ENCODE measurements at regions not wholly inside any gene's neighbourhood (a gene's known extent, or its start where the extent isn't known, plus 50 kb on each side); places are given as distances from the start of the nearest gene placed in this dataset.

DNA sequence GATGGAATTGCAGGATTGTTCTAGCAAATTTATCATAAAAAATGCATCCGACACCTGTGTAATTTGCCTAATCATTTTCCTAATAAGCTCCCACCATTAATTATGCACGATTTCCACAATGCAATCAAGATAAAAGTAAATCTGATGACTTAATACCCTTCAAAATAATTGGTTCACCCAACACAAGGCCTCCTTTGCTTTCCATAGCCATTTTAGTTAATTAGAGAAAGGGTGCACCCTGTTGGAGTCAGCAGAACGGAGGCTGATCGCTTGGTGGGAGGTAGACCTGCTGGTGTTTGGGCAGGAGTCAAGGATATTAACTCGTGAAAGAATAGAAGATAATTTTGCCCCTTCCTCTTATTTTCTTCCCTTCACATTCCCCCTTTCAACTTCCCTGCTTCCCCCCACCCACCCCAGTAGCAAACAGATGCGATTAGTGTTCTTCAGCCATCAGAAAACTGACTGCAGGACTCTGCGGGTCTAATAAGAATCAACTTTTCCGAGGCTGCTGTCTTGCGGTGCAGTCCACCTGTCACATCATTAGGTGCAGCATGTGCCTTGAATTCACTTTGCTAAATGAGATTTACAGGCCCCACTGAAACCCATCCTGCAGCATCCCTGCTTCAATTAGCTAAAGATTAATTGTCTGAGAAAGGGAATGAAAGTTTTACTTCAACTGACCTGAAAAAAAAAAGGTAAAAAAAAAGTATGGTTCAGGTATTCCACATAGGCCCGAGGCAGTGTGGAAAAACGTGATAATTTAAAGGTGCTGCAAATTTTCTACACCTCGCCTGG, 553.7 kb upstream of the LMO3 start:
- TF ChIP-seq POLR2A (IDR thresholded peaks at IDR 0.05; ENCODE audit: low read depth): no peak
- TF ChIP-seq CTCF (IDR thresholded peaks at IDR 0.05): no peak
